ENCODE measurements at regions not wholly inside any gene's neighbourhood (a gene's known extent, or its start where the extent isn't known, plus 50 kb on each side); places are given as distances from the start of the nearest gene placed in this dataset.

DNA sequence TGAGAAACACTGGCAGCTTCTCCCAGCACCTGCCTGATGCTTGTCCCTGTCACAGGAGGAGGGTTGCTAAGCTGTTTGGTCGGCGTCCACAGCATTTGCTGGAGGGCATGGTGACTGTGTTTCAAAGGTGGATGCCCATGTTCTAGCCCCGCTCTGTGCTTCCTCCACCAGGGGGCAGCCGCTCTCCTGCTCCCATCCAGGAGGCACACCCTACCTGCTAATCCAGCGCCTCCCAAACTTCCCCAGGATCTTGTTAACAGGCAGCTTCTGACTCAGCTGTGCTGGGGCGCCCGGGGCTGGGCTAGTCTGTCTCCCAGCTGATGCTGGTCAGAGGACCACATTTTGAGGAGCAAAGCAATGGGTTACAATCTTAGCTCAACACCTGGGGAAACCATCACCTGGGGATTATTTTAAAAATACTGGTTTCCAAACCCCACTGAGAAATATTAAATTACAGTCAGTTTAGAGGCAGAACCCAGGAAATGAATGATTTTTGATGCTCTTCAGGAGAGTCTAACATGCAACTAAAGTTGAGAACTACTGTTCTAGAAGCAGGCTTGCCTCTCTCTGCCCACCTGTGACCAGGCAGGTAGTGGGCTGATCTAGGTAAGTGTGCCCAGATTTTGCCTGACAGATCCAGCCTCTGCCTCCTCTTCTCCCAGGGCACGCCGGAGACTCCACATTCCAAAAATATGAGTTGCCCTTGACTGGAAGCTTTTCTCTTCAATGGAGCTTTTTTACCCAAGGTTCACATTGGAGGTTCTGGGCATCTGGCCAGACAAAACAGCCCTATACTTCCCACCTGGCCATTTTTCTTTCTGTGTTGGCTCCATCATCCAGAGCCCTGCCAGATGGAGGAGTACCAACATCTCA lies 92.7 kb upstream of the GPR26 start:
- no peak for TF ChIP-seq ZFX (IDR thresholded peaks at IDR 0.05; ENCODE audit: borderline replicate concordance)
- TF ChIP-seq, protein P1, sequence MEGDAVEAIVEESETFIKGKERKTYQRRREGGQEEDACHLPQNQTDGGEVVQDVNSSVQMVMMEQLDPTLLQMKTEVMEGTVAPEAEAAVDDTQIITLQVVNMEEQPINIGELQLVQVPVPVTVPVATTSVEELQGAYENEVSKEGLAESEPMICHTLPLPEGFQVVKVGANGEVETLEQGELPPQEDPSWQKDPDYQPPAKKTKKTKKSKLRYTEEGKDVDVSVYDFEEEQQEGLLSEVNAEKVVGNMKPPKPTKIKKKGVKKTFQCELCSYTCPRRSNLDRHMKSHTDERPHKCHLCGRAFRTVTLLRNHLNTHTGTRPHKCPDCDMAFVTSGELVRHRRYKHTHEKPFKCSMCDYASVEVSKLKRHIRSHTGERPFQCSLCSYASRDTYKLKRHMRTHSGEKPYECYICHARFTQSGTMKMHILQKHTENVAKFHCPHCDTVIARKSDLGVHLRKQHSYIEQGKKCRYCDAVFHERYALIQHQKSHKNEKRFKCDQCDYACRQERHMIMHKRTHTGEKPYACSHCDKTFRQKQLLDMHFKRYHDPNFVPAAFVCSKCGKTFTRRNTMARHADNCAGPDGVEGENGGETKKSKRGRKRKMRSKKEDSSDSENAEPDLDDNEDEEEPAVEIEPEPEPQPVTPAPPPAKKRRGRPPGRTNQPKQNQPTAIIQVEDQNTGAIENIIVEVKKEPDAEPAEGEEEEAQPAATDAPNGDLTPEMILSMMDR (IDR thresholded peaks at IDR 0.05): peak; percentile 90
- H3K27ac ChIP-seq: no peak overlapping the region

DNA sequence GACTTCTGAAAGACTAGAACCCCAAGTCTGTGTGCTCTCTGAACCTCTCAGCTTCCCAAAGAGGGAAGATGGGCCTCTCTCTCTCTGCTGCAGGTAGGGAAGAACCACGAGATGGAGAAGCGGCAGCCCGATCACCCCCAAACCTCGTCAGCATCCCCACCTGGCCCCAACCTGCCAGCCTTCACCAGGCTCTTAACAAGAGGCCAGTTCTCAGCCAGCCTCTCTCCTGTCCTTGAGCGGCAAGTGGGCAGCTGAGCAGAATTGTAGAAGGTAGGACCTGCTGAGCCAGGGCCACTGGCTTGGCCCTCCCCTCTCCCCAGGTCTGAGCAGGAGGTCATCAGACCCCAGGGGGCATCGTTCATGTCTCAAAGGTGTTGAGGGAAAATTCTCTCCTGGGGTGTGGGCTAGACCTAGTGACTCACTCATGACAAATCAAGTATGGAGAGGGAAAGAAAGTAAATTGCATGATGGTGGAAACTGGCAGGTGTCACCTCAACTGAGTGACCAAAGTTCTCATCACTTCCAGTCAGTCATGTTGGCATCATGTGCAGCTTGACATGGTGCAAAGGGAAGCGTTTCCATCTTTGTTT lies 92.0 kb upstream of the GPR26 start:
- no peak for TF ChIP-seq ZFX (IDR thresholded peaks at IDR 0.05; ENCODE audit: borderline replicate concordance)
- TF ChIP-seq, protein P1 (IDR thresholded peaks at IDR 0.05): no peak
- no peak overlapping the region for H3K27ac ChIP-seq

DNA sequence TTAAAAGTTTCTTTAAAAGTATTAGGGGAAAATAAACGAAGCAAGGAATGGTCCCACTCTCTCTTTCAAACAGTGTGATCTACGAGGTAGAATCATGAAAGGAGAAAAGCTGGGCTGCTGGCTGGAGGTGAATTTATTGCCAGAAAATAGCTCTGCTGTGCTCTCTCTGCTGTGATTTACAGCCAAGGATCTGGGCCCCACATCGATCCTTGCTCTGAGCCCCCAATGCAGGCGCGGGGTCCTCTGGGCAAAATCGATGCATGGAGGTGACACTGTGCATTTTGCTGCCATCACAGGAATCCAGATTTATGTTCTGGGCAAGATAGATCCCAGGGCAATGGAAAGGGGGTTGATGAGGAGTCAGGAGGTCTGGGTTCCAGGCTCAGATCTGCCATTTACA lies 91.0 kb upstream of the GPR26 start:
- TF ChIP-seq, protein P1 (IDR thresholded peaks at IDR 0.05): no peak
- TF ChIP-seq ZFX (IDR thresholded peaks at IDR 0.05; ENCODE audit: borderline replicate concordance): no peak
- H3K27ac ChIP-seq: no peak overlapping the region

DNA sequence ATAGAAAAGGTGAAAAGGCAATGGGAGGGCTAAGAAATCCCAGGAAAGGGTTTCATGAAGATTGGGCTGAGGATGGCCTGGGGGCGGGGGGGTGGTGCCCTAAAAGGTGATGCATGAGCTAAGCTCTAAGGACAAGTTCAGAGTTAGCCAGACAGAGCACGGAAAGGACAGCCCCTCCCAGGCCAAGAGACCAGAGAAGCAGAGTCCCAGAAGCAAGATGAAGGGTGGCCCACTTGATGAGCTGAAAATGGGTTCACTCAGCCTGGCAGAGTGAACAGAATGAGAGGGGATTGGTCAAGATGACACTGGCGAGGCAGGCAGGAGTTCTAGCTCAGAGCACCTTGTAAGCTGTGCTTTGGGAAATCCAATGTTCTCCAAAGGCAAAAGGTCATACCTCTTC lies 89.4 kb upstream of the GPR26 start:
- H3K27ac ChIP-seq: no peak overlapping the region
- TF ChIP-seq ZFX (IDR thresholded peaks at IDR 0.05; ENCODE audit: borderline replicate concordance): no peak
- TF ChIP-seq, protein P1 (IDR thresholded peaks at IDR 0.05): no peak

DNA sequence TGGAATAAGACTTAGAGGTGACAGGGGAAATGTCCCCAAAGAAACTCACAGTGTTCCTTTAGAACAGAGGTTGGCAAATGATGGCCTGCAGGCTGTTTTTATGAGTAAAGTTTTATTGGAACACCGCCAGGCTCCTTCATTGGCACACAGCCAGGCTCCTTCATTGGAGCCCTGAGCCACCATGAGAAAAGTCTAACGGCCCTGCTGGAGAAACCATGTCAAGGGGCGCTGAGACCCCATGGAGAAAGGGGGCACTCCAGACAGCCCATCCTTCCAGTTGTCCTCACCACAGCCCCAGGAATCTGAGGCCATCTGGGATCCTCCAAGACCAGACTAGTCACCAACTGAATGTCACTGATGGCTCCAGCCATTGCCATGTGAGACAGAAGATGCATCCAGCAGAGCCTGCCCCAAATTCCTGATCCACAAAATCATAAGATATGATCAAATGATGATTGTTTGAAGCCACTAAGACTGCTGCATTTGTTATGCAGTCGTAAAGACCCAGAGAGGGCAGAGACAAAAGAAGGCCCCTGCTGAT lies 88.2 kb upstream of the GPR26 start:
- no peak overlapping the region for H3K27ac ChIP-seq
- TF ChIP-seq ZFX (IDR thresholded peaks at IDR 0.05; ENCODE audit: borderline replicate concordance): no peak
- TF ChIP-seq, protein P1 (IDR thresholded peaks at IDR 0.05): no peak

DNA sequence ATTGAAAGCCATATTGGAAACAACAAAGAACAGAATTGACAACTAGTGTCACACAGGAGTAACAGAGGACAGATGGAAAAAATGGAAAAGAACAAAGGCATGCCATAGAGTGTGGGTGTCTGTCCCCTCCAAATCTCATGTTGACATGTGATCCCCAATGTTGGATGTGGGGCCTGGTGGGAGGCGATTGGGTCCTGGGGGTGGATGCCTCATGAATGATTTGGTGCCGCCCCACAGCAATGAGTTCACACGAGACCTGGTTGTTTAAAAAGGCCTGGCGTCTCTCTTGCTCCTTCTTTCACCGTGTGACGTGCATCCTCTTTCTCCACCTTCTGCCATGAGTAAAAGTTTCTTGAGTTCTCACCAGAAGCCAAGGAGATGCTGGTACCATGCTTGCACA lies 87.4 kb upstream of the GPR26 start:
- TF ChIP-seq ZFX (IDR thresholded peaks at IDR 0.05; ENCODE audit: borderline replicate concordance): no peak
- TF ChIP-seq, protein P1 (IDR thresholded peaks at IDR 0.05): no peak
- H3K27ac ChIP-seq: no peak overlapping the region

DNA sequence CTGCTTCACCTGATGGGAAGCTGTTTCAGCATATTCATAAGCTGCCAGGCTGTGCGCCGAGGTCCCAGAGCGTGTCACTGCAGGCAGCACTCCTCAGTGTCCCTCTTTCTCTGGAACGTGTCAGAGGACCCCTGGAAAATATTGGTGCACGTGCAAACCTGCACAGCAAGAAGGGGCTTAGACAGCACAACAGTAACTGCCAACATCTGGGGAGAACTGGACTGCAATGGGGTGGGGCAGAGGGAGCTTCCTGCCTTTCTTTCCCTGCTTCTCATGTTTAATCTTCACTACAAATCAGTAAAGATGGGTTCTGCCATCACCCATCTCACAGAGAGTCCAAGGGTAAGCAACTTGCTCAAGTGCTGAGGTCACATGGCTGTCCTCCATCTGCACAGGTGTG lies 86.5 kb upstream of the GPR26 start:
- TF ChIP-seq ZFX (IDR thresholded peaks at IDR 0.05; ENCODE audit: borderline replicate concordance): no peak
- TF ChIP-seq, protein P1 (IDR thresholded peaks at IDR 0.05): no peak
- H3K27ac ChIP-seq: no peak overlapping the region
